ENCODE measurements at regions not wholly inside any gene's neighbourhood (a gene's known extent, or its start where the extent isn't known, plus 50 kb on each side); places are given as distances from the start of the nearest gene placed in this dataset.
"Not testable (repeated sequence)": the region's sequence is repeated elsewhere in the genome, so short reads cannot be mapped to it uniquely, and the experiment has no call there.

- no peak for DNase-seq
These were observed 658.2 kb downstream of the KLHL13 start for GRCh38 chrX:117458243-117458968.

GRCh38 chrX:117455787-117456186 lies 660.8 kb downstream of the KLHL13 start:
- DNase-seq: no peak

GRCh38 chrX:117429501-117429900 lies 687.1 kb downstream of the KLHL13 start:
- DNase-seq: no peak

- DNase-seq: no peak
These were observed 709.0 kb downstream of the KLHL13 start for GRCh38 chrX:117407449-117408150.

- no peak for DNase-seq
These were observed 715.8 kb downstream of the KLHL13 start for GRCh38 chrX:117400839-117401238.

- no peak for DNase-seq
These were observed 716.6 kb downstream of the KLHL13 start for GRCh38 chrX:117400005-117400404.

- no peak for DNase-seq
These were observed 718.8 kb downstream of the KLHL13 start for GRCh38 chrX:117397844-117398243.

- DNase-seq: not testable (repeated sequence)
These were observed 722.0 kb downstream of the KLHL13 start for GRCh38 chrX:117394506-117395070.

- not testable (repeated sequence) for DNase-seq
These were observed 724.2 kb downstream of the KLHL13 start for GRCh38 chrX:117392360-117392759.

GRCh38 chrX:117376460-117376859 lies 740.1 kb downstream of the KLHL13 start:
- no peak for DNase-seq

GRCh38 chrX:117335209-117335608 lies 781.4 kb downstream of the KLHL13 start:
- no peak for DNase-seq

- DNase-seq: no peak
These were observed 789.2 kb downstream of the KLHL13 start for GRCh38 chrX:117327373-117327772.

GRCh38 chrX:117325706-117326105 lies 790.9 kb downstream of the KLHL13 start:
- DNase-seq: no peak

GRCh38 chrX:117305168-117305766 lies 811.3 kb downstream of the KLHL13 start:
- DNase-seq: no peak

GRCh38 chrX:117301086-117301485 lies 815.5 kb downstream of the KLHL13 start:
- no peak for DNase-seq

- no peak for DNase-seq
These were observed 824.9 kb downstream of the KLHL13 start for GRCh38 chrX:117291760-117292159.

- DNase-seq: peak in 1 of 2 experiments; percentile 0
These were observed 812.2 kb upstream of the CT83 start for GRCh38 chrX:117274965-117275364.

Measured in NCI-H526 (cell line).